HT1080 (cell line): ENCODE measurements at regions not wholly inside any gene's neighbourhood (a gene's known extent, or its start where the extent isn't known, plus 50 kb on each side); places are given as distances from the start of the nearest gene placed in this dataset.
A peak's percentile ranks its signal among the peaks of the same experiment; 100 is the strongest.

Experiments
- DNase-seq: peaks from one replicate; pipeline ENCODE4 v3.0.0-alpha.2; 2015; ENCODE audit warnings: low read depth

- peak; percentile 81 for DNase-seq
These were observed 249.0 kb downstream of the TRIB2 start for GRCh38 chr2:12965540-12966269.

DNA sequence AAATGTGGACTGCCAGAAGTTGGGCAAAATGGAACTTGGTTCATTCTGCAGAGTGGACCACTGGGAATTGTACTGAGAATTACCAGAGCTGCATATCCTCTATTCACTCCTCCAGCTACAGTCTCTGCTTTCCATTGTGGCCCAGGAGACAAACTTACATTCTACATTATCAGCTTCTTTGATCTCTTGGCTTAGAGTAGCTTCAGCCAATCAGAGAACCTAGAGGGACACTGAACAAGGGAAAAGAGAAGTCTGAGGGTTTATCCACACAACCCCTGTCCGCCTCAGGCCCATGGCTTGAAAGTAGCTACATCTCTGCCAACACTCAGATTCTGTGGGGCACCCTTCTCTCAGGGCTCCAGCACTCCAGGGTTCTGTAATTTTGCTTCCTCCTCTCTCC lies 251.1 kb downstream of the TRIB2 start:
- DNase-seq, result no peak

DNA sequence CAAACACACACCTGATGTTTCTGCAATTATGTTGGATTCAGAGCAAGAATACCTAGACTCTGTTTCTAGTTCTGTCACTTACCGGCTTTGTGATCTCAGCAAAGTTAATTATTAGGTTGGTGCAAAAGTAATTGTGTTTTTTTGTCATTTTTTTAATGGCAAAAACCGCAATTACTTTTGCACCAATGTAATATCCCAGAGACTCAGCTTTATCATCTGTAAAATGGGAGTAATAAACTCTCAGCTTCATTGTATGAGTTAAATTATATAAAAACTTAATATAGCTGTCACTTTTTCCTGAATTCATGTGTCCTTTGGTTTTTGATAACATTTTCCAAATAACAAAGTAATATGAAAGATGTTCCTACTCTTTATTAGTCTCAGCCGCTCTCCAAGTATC lies 251.7 kb downstream of the TRIB2 start:
- no peak for DNase-seq

DNA sequence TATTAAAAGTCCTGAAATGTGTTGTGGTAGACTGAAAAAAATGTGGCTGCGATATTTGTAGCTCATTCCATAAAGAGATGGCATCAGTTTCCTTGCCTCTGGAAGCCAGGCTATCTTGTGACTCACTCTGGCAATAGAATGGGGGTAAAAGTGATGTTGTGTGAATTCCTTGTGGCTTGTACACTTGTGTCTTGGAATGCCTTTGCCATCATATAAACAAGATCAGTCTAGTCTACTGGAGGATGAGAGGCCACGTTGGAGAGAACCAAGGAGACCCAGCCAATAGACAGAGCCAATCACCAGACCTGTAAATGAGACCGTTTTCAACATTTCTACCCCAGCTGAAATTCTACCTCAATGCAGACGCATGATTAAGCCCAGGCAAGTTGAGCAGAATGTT lies 254.1 kb downstream of the TRIB2 start:
- DNase-seq, result peak; percentile 78

DNA sequence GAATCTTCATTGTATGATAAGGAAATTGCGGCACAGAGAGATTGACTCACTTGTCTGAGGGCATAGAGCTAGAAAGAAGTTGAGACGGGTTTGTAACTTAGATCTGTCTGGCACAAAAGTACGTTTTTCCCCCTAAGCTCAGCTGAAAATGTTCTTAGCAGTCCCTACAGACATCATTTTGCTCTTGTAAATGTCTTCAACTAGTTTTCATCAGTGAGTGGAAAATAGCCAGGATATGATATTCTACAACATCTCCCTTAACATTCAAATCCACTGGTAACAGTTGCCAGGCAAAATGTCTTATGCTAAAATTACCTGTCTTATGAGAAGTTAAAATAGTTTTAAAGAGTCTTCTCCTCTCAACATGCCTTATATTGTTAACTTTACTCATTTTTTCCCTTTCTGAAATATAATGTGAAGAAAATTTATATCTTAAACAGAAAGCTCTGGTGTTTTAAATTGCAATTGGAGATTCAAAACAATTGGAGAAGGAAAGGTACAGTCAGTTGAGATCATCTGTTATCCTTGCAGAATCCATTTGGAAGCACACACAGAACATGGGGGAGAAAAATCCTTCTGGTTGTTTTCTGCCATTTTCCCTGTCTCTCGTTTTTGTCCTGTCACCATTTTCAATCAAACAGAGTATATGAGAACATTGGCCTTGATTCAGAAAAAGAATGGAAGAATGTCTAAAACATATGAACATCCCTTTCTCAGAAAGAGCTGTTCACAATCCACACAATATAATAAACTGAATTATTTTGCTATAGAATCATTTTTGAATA lies 255.0 kb downstream of the TRIB2 start:
- no peak for DNase-seq

GRCh38 chr2:12978066-12978835 lies 261.5 kb downstream of the TRIB2 start:
- DNase-seq, result no peak

- DNase-seq, result no peak
These were observed 262.3 kb downstream of the TRIB2 start for GRCh38 chr2:12979066-12979465.

DNA sequence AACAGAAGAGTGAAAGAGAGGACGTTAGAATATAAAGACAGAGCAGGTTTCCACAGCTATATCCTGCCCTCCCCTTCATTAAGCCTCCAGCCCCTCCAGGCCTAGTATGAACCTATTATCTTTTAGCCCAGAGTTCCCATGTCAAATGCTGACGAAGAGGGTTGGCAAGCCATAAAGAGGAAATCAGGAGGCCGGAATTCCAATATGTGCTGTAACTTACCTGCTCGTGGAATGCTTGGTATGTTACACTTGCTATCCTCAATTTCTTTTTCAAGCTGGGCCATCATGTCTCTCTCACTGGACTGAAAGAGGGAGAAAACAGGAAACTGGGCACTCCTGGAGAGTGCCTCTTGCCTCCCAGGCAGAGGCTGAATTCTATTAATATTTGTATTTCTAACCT lies 264.1 kb downstream of the TRIB2 start:
- no peak for DNase-seq

GRCh38 chr2:12982149-12982584 lies 265.4 kb downstream of the TRIB2 start:
- peak; percentile 40 for DNase-seq

GRCh38 chr2:12987246-12987645 lies 270.5 kb downstream of the TRIB2 start:
- peak; percentile 28 for DNase-seq

DNA sequence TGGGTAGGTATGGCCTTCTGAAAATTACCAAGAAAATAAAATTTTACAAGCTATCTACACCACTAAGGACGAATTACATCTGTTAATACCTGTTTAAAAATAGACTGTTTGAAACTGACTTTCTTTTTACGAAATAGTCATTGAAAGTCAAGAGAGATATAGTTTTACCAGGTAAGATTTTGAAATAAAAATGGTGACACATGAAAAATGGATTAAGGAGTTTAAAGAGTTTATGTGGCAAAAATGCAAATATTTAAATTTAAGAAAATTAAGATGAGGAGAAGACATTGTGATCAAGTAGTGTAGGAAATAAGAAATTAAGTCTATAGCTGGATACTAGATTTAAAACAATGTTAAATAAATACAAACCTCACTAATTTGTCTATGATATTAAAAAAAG lies 271.5 kb downstream of the TRIB2 start:
- no peak for DNase-seq

DNA sequence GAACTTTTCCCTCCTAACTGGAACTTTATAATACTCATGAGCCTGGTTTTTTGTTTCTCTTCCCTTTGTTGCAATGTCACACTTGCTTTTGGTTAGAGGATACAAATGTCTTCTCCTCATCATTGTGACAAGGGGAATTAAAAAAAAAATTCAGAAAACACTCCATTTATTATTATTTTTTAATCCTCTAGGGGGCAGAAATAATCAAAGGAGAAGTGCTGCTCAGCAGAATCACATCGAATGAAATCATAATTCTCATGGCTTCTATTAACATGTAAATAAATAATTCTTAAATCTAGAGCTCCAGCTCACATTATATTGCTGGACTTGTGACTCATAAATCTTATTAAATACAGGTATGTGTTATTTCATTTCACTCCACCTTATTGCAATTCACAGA lies 273.8 kb downstream of the TRIB2 start:
- DNase-seq, result no peak

GRCh38 chr2:12998685-12999084 lies 281.9 kb downstream of the TRIB2 start:
- no peak for DNase-seq

GRCh38 chr2:13000664-13001363 lies 284.1 kb downstream of the TRIB2 start:
- no peak for DNase-seq

GRCh38 chr2:13001408-13001807 lies 284.7 kb downstream of the TRIB2 start:
- no peak for DNase-seq

DNA sequence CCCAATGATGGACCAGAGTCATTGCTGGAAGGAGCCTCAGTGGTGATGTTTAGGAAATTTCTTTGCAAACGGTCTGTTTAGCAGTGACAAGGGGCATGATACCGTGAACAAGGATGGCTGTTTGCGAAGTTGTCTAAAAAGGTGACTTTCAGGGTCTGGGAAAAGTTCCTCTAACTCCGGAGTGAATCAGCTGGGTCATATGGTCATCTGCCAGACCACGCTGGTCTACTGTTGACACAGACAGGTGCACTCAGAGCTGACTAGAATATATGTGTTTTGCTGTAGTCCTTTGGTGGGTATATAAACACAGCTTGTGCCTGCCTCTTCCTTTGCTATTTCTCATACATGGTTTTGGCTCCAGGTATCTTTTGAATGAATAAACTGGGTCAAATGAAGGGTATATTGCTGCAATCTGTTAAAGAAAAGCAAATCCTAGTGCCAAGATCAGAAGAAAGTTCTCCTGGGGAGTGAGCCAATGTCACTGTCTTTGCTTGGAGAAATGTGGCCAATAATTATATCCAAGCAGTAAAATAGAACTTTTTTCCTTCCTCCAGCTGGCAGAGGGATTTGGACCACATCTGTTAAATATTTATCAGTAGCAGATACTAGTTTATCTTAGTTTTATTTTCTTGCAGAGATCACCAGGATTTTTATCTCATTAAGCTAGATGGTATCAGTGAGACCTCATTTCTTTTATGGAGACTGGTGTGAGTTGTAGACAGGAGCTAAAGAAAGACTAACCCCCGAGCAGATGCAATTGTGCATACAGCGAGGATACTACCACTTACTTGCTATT lies 286.0 kb downstream of the TRIB2 start:
- DNase-seq, result no peak

DNA sequence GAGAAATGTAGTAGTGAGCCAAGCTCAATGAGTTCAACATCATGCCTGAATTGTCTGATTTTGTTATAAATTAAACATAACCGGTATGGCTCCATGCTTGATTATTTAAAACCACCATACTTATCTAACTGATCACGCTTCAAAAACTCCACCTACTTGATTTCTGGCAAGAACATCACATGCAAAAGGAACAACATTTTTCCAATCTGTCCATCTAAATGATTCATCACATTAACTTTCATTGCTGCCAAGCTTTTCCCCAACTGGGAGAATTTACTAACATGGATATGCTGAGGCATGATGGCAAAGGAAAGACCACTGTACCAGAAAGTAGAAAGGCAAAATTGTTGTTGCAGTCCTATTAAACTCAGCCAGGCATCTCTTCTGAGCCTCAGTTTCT lies 286.8 kb downstream of the TRIB2 start:
- no peak for DNase-seq

DNA sequence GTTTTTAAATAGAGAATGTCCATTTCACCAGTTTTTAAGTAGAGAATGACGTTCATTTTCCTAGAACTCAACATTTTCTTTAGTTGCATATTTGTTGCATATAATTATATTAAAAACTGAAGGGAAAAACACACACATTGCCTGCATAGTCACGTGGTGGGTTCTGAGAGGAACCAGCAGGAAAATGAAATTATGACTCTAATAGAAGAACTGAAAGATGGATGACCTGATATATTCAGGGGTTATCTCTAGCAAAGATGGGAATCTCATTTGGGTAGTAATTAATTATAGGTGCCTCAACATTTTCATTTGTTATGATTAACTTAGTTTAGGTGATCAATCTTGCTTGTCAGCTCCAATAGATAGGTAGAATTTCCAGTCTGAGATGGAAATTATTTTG lies 288.3 kb downstream of the TRIB2 start:
- no peak for DNase-seq

GRCh38 chr2:13005761-13006335 lies 289.1 kb downstream of the TRIB2 start:
- no peak for DNase-seq

GRCh38 chr2:13006426-13006825 lies 289.7 kb downstream of the TRIB2 start:
- DNase-seq, result no peak
